ENCODE measurements at regions not wholly inside any gene's neighbourhood (a gene's known extent, or its start where the extent isn't known, plus 50 kb on each side); places are given as distances from the start of the nearest gene placed in this dataset.

GRCh38 chr2:15818881-15819280, 121.5 kb upstream of the MYCN start:
- TF ChIP-seq CTCF (IDR thresholded peaks at IDR 0.05) (no peak), POLR2A (IDR thresholded peaks at IDR 0.05) (no peak)

All from Peyer's patch (tissue), 4 donors.